OCI-LY7 (cell line): ENCODE measurements at regions not wholly inside any gene's neighbourhood (a gene's known extent, or its start where the extent isn't known, plus 50 kb on each side); places are given as distances from the start of the nearest gene placed in this dataset.

Experiments used
- BruUV-seq: library from RNA; stranded (reverse); fragments of 400-500 nt; replicated peaks from 2 replicates; lab custom pipeline; 2021; lab: Mats Ljungman, UMichigan
- CTCF ChIA-PET: fragments of 300-600 bp; sonication (Branson Sonifier 250); formaldehyde crosslinking; loops from one replicate; lab custom pipeline; 2022; ENCODE audit warnings: antibody characterized with exemption; ENCODE audit not compliant: unreplicated experiment; lab: Charles Lee
- POLR2A ChIA-PET: fragments of 300-600 bp; sonication (Branson Sonifier 250); formaldehyde crosslinking; loops from one replicate; lab custom pipeline; 2022; ENCODE audit warnings: antibody characterized with exemption; lab: Charles Lee
- DNase-seq: peaks from one replicate; pipeline ENCODE4 v3.0.0-alpha.2; 2015; ENCODE audit warnings: low spot score
- H2AFZ ChIP-seq: fragments of 200-600 bp; sonication (generic), shearing (Covaris generic); 2 replicates; pipeline ENCODE4 v1.6.1; 2014; ENCODE audit warnings: mild to moderate bottlenecking, antibody characterized with exemption, low read length, moderate library complexity
- H3K27ac ChIP-seq: fragments of 200-600 bp; sonication (generic); 2 replicates; pipeline ENCODE4 v1.5.1; 2014; ENCODE audit warnings: mixed run types, low read depth, mild to moderate bottlenecking, moderate library complexity, low read length, inconsistent platforms; ENCODE audit not compliant: poor library complexity, severe bottlenecking
- H3K36me3 ChIP-seq: fragments of 200-600 bp; sonication (generic); 2 replicates; pipeline ENCODE4 v1.6.1; 2014; ENCODE audit warnings: mild to moderate bottlenecking, antibody characterized with exemption, low read length, moderate library complexity, mixed read lengths; ENCODE audit not compliant: insufficient read depth
- H3K4me1 ChIP-seq: fragments of 200-600 bp; sonication (generic); 2 replicates; pipeline ENCODE4 v1.5.1; 2014; ENCODE audit warnings: mild to moderate bottlenecking, low read length; ENCODE audit not compliant: insufficient read depth, poor library complexity, severe bottlenecking
- H3K4me2 ChIP-seq: fragments of 200-600 bp; sonication (generic); 2 replicates; pipeline ENCODE4 v1.6.1; 2014; ENCODE audit warnings: mild to moderate bottlenecking, low read length
- H3K4me3 ChIP-seq: fragments of 200-600 bp; sonication (generic); 2 replicates; pipeline ENCODE4 v1.5.1; 2014; ENCODE audit warnings: mild to moderate bottlenecking, low read depth, low read length; ENCODE audit not compliant: poor library complexity, severe bottlenecking
- H3K79me2 ChIP-seq: fragments of 200-600 bp; sonication (generic); 2 replicates; pipeline ENCODE4 v1.6.1; 2016; ENCODE audit warnings: low read depth, mild to moderate bottlenecking, low read length, moderate library complexity, mixed read lengths; ENCODE audit not compliant: insufficient read depth
- H3K9me2 ChIP-seq: fragments of 200-600 bp; sonication (generic); 2 replicates; pipeline ENCODE4 v1.6.1; 2016; ENCODE audit warnings: mild to moderate bottlenecking, low read length, mixed read lengths; ENCODE audit not compliant: insufficient read depth
- H3K9me3 ChIP-seq: fragments of 200-600 bp; sonication (generic); 2 replicates; pipeline ENCODE4 v1.6.1; 2014; ENCODE audit warnings: mild to moderate bottlenecking, mixed run types, low read length, mixed read lengths
- H4K20me1 ChIP-seq: fragments of 200-600 bp; sonication (generic); 2 replicates; pipeline ENCODE4 v1.6.1; 2014; ENCODE audit warnings: mild to moderate bottlenecking, antibody characterized with exemption, low read length, moderate library complexity, mixed read lengths; ENCODE audit not compliant: insufficient read depth
- EZH2phosphoT487 ChIP-seq: fragments of 200-600 bp; sonication (generic); IDR thresholded peaks from 2 replicates; pipeline ENCODE4 v1.6.1; 2018; ENCODE audit warnings: low read depth, borderline replicate concordance, mild to moderate bottlenecking, mixed run types, antibody characterized with exemption, low read length, moderate library complexity, mixed read lengths
- intact Hi-C: fragments of 100-400 bp; cut with micrococcal nuclease; formaldehyde crosslinking; loops from one replicate; pipeline ENCODE4 v1.10.0; 2022; ENCODE audit not compliant: unreplicated experiment
- TF ChIP-seq, protein P1 (sequence below): fragments of 200-600 bp; sonication (generic); conservative IDR thresholded peaks from 2 replicates; pipeline ENCODE4 v1.5.1; 2014; ENCODE audit warnings: mild to moderate bottlenecking, antibody characterized with exemption, low read length, moderate library complexity, mixed read lengths

DNA sequence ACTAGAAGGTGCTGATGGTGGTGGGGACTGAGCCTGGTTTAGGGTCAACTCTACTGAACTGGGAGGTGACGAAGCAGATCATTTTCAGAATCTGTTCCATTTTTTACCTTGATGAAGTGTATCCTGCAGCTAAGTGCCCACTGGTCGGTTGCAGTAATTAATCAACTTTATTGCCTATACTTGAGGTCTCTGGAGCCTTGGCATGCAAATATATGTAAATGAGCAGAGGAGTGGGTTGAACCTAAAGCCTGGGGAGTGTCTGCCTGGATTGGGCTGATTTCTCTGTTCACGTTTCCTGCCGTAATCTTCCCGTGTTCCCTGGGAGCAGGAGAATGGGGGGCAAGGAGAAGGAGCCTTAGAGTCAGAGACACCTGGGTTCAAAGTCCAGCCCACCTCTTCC is 286.8 kb downstream of the PTPRU start:
- no peak overlapping the region for H3K4me3 ChIP-seq
- no peaks in the 10 kb centered on the region for H3K9me3 ChIP-seq
- no peaks in the 10 kb centered on the region for H3K4me1 ChIP-seq
- H2AFZ ChIP-seq = no peak overlapping the region
- no peak overlapping the region for H3K27ac ChIP-seq
- intact Hi-C loops = no loop called here
- DNase-seq = no peak
- ChIA-PET POLR2A (no interaction called here), CTCF (no interaction called here)
- no peaks in the 10 kb centered on the region for H3K9me2 ChIP-seq
- H3K36me3 ChIP-seq = no peaks in the 10 kb centered on the region
- no TSS peak for BruUV-seq
- H3K4me2 ChIP-seq = no peak overlapping the region
- no peak for TF ChIP-seq EZH2phosphoT487
- TF ChIP-seq, protein P1, sequence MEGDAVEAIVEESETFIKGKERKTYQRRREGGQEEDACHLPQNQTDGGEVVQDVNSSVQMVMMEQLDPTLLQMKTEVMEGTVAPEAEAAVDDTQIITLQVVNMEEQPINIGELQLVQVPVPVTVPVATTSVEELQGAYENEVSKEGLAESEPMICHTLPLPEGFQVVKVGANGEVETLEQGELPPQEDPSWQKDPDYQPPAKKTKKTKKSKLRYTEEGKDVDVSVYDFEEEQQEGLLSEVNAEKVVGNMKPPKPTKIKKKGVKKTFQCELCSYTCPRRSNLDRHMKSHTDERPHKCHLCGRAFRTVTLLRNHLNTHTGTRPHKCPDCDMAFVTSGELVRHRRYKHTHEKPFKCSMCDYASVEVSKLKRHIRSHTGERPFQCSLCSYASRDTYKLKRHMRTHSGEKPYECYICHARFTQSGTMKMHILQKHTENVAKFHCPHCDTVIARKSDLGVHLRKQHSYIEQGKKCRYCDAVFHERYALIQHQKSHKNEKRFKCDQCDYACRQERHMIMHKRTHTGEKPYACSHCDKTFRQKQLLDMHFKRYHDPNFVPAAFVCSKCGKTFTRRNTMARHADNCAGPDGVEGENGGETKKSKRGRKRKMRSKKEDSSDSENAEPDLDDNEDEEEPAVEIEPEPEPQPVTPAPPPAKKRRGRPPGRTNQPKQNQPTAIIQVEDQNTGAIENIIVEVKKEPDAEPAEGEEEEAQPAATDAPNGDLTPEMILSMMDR = no peak
- no peaks in the 10 kb centered on the region for H3K79me2 ChIP-seq
- H4K20me1 ChIP-seq = no peaks in the 10 kb centered on the region

DNA sequence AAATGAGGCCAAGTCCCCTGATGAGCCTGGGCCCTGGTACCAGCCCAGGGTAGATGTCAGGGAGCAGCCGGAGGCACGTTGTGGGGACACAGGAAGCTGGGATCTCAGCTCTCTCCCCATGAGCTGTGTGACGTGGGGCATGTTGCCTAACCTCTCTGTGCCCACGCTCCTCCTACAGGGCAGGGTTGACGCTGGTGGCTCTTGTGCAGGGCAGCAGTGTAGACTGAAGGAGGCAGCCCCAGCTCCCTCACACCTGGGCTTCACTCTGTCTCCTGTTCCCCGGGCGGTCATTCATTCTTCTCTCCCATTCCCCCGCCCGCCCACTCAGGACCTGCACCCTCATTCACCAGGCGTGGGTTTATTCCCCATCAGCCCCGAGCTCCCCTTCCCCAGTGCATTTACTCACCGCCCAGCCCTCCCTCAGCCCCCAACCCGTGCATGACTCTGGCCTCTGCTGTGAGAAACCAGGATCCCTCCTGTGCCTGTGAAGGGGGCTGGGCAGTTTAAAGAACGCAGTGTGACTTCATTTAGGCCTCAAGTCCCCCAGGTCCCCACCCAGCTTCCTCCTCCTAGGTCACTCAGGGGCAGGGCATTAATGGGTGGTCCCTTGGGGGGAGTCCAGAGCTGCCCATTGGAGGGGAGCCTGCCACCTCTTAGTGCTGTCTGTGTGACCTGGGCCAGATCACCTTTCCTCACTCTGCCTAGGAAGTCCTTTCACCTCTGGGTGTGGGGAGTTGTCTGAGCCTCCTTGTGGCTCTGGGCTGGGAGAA is 285.7 kb downstream of the PTPRU start:
- CTCF ChIA-PET = no interaction called here
- BruUV-seq = no TSS peak
- POLR2A ChIA-PET = interaction anchor here (0.6 kb wide), 1 partner anchor 229 kb away, joined by 3 read pairs; no protein-coding TSS in a partner anchor
- Histone ChIP-seq H2AFZ (no peak overlapping the region), H3K36me3 (no peaks in the 10 kb centered on the region), H3K4me3 (no peak overlapping the region), H3K4me2 (no peak overlapping the region), H3K9me3 (no peaks in the 10 kb centered on the region), H3K79me2 (no peaks in the 10 kb centered on the region), H3K27ac (no peak overlapping the region), H3K9me2 (no peaks in the 10 kb centered on the region), H4K20me1 (no peaks in the 10 kb centered on the region), H3K4me1 (no peaks in the 10 kb centered on the region)
- intact Hi-C loops = no loop called here
- TF ChIP-seq EZH2phosphoT487 = no peak
- TF ChIP-seq, protein P1 = no peak
- no peak for DNase-seq

DNA sequence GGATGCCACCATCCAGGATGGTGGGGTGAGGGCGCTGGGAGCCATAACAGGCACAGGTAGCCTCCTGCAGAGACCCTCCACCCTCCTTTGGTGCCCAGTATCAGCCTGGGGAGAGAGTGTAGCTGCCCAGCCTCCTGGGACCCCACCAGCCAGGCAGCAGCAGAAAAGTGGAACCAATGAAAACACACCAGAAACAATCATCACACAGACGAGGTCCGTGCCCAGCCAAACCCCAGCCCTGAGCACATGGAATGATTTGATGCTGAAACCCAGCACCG is 285.1 kb downstream of the PTPRU start:
- POLR2A ChIA-PET = no interaction called here
- no peaks in the 10 kb centered on the region for H3K9me2 ChIP-seq
- no peak overlapping the region for H2AFZ ChIP-seq
- no peaks in the 10 kb centered on the region for H4K20me1 ChIP-seq
- no peak for TF ChIP-seq EZH2phosphoT487
- TF ChIP-seq, protein P1 = no peak
- no peaks in the 10 kb centered on the region for H3K4me1 ChIP-seq
- no peak overlapping the region for H3K4me2 ChIP-seq
- H3K4me3 ChIP-seq = no peak overlapping the region
- intact Hi-C loops = no loop called here
- no peaks in the 10 kb centered on the region for H3K79me2 ChIP-seq
- BruUV-seq = no TSS peak
- no peak for DNase-seq
- CTCF ChIA-PET = no interaction called here
- no peak overlapping the region for H3K27ac ChIP-seq
- no peaks in the 10 kb centered on the region for H3K36me3 ChIP-seq
- H3K9me3 ChIP-seq = no peaks in the 10 kb centered on the region
